GM12878 (cell line): ENCODE measurements at regions not wholly inside any gene's neighbourhood (a gene's known extent, or its start where the extent isn't known, plus 50 kb on each side); places are given as distances from the start of the nearest gene placed in this dataset.

Experiments used
- ATAC-seq: fragments of 200-7000 bp; cut with Tn5 transposase; 3 replicates; pipeline ENCODE4 v1.9.1; 2020; ENCODE audit warnings: mild to moderate bottlenecking, moderate library complexity
- BruUV-seq: library from RNA; stranded (reverse); fragments of 400-500 nt; replicated peaks from 2 replicates; lab custom pipeline; 2021; lab: Mats Ljungman, UMichigan
- CTCF ChIA-PET: fragments of 300-600 bp; sonication (Branson Sonifier 250); formaldehyde crosslinking; extraction: SDS; loops from one replicate; lab custom pipeline; 2021; ENCODE audit warnings: inconsistent platforms; lab: Yijun Ruan, JAX
- POLR2A ChIA-PET: fragments of 350-600 bp; formaldehyde crosslinking; extraction: SDS; loops from one replicate; lab custom pipeline; 2021; ENCODE audit warnings: inconsistent platforms; lab: Charles Lee
- RAD21 ChIA-PET: fragments of 300-600 bp; sonication (Branson Sonifier 250); formaldehyde crosslinking; loops from one replicate; lab custom pipeline; 2023; ENCODE audit warnings: antibody characterized with exemption; ENCODE audit not compliant: unreplicated experiment; lab: Charles Lee
- SMC1A ChIA-PET: fragments of 300-600 bp; sonication (Branson Sonifier 250); formaldehyde crosslinking; loops from one replicate; lab custom pipeline; 2023; ENCODE audit not compliant: unreplicated experiment, uncharacterized antibody; lab: Charles Lee
- DNase-seq: peaks from one replicate; pipeline ENCODE4 v3.0.0-alpha.2; 2011; ENCODE audit warnings: low read depth, low spot score
- FAIRE-seq: peaks from 3 replicates; lab custom pipeline; 2011; peaks lifted over from hg19 to GRCh38; lab: Jason Lieb, UNC
- H2AFZ ChIP-seq: 2 replicates; pipeline ENCODE4 v1.6.0; 2011; ENCODE audit warnings: low read depth, low read length, control low read depth; ENCODE audit not compliant: control insufficient read depth
- H3K27ac ChIP-seq: 2 replicates; pipeline ENCODE4 v1.5.1; 2011; ENCODE audit warnings: control low read depth; ENCODE audit not compliant: control insufficient read depth, insufficient read depth
- H3K27me3 ChIP-seq, 2 experiments: replicated peaks in 1 of 2; 2 replicates each; pipeline versions ENCODE4 v1.6.0 to v1.6.1; 2011; ENCODE audit warnings: low read length in 1 of 2; ENCODE audit not compliant: control insufficient read depth in 2 of 2, insufficient read depth in 2 of 2
- H3K36me3 ChIP-seq, 2 experiments: 2 replicates each; pipeline ENCODE4 v1.5.1; 2011; ENCODE audit warnings: low read length in 1 of 2; ENCODE audit not compliant: control insufficient read depth in 2 of 2, insufficient read depth in 2 of 2
- H3K4me1 ChIP-seq: 2 replicates; pipeline ENCODE4 v1.6.1; 2011; ENCODE audit warnings: mild to moderate bottlenecking, low read length, moderate library complexity, mixed read lengths; ENCODE audit not compliant: control insufficient read depth, insufficient read depth
- H3K4me2 ChIP-seq: 2 replicates; pipeline ENCODE4 v1.6.0; 2011; ENCODE audit warnings: control low read depth; ENCODE audit not compliant: control insufficient read depth, insufficient read depth
- H3K4me3 ChIP-seq: fragments of 200-600 bp; sonication (generic); 2 replicates; pipeline ENCODE4 v1.5.1; 2016
- H3K79me2 ChIP-seq: 2 replicates; pipeline ENCODE4 v1.6.0; 2011; ENCODE audit warnings: low read length; ENCODE audit not compliant: control insufficient read depth, insufficient read depth
- H3K9ac ChIP-seq: 2 replicates; pipeline ENCODE4 v1.8.0; 2011; ENCODE audit warnings: low read length, control low read depth, mixed read lengths; ENCODE audit not compliant: control insufficient read depth, insufficient read depth
- H3K9me3 ChIP-seq: replicated peaks from 3 replicates; pipeline ENCODE4 v1.5.1; 2011; ENCODE audit warnings: mild to moderate bottlenecking, low read length; ENCODE audit not compliant: control insufficient read depth, insufficient read depth
- H4K20me1 ChIP-seq: 2 replicates; pipeline ENCODE4 v1.6.0; 2011; ENCODE audit not compliant: control insufficient read depth, insufficient read depth
- ASH2L ChIP-seq: fragments of 300-600, 200-600 bp; sonication (generic); IDR thresholded peaks from 2 replicates; pipeline ENCODE4 v1.6.1; 2017; ENCODE audit warnings: low read depth, mild to moderate bottlenecking, borderline replicate concordance
- CEBPZ ChIP-seq: fragments of 150-350 bp; IDR thresholded peaks from 2 replicates; pipeline ENCODE4 v1.6.1; 2016; ENCODE audit warnings: low read depth, low read length
- CREB1 ChIP-seq: IDR thresholded peaks from 2 replicates; pipeline ENCODE4 v1.6.1; 2012; ENCODE audit warnings: low read depth, mild to moderate bottlenecking, inconsistent platforms
- FOXK2 ChIP-seq: fragments of 450-650 bp; IDR thresholded peaks from 2 replicates; pipeline ENCODE4 v1.6.1; 2017; ENCODE audit warnings: mild to moderate bottlenecking, moderate library complexity
- FOXM1 ChIP-seq: IDR thresholded peaks from 2 replicates; pipeline ENCODE4 v1.6.1; 2012; ENCODE audit warnings: low read depth, mild to moderate bottlenecking, inconsistent platforms, low read length, moderate library complexity
- GATAD2B ChIP-seq: fragments of 450-650 bp; conservative IDR thresholded peaks from 2 replicates; pipeline ENCODE4 v1.6.1; 2017; ENCODE audit warnings: low read depth, mild to moderate bottlenecking, moderate library complexity
- NR2F1 ChIP-seq: fragments of 450-650 bp; conservative IDR thresholded peaks from 2 replicates; pipeline ENCODE4 v1.6.1; 2017; ENCODE audit warnings: mild to moderate bottlenecking
- PBX3 ChIP-seq: IDR thresholded peaks from 2 replicates; pipeline ENCODE4 v1.6.1; 2011; ENCODE audit warnings: mild to moderate bottlenecking, low read depth, low read length, moderate library complexity; ENCODE audit not compliant: insufficient replicate concordance
- RFX5 ChIP-seq: IDR thresholded peaks from 2 replicates; pipeline ENCODE4 v1.6.1; 2011; ENCODE audit warnings: low read depth, low read length, improper control_type of control experiment
- SREBF1 ChIP-seq: IDR thresholded peaks from 2 replicates; pipeline ENCODE4 v1.6.1; 2012; ENCODE audit warnings: mild to moderate bottlenecking, low read length
- TCF3 ChIP-seq: IDR thresholded peaks from 2 replicates; pipeline ENCODE4 v1.6.1; 2012; ENCODE audit warnings: low read depth, mild to moderate bottlenecking, low read length, borderline replicate concordance; ENCODE audit not compliant: insufficient read depth
- YY1 ChIP-seq: IDR thresholded peaks from 2 replicates; pipeline ENCODE4 v1.6.1; 2011; ENCODE audit warnings: low read depth, mild to moderate bottlenecking, low read length
- ZBTB11 ChIP-seq: fragments of 450-650 bp; formaldehyde crosslinking; IDR thresholded peaks from 2 replicates; pipeline ENCODE4 v1.5.0; 2022; ENCODE audit warnings: mild to moderate bottlenecking, missing genetic modification characterization
- ZNF217 ChIP-seq: fragments of 450-650 bp; IDR thresholded peaks from 2 replicates; pipeline ENCODE4 v1.6.1; 2017; ENCODE audit warnings: antibody characterized with exemption, mild to moderate bottlenecking
- WGBS: methylation state at CpG from one replicate; pipeline ENCODE4 v1.1.6; 2016; ENCODE audit warnings: low lambda C conversion rate; ENCODE audit not compliant: insufficient replicate concordance, insufficient coverage; ENCODE audit errors: missing lambda C conversion rate; 5-methylcytosine and 5-hydroxymethylcytosine counted together
- in situ Hi-C: fragments of 300-500 bp; cut with MboI; formaldehyde crosslinking; loops from 9 replicates; pipeline ENCODE4 v1.14.3; 2018; ENCODE audit warnings: mixed read lengths
- intact Hi-C: fragments of 100-400 bp; cut with micrococcal nuclease; formaldehyde crosslinking; loops from one replicate; pipeline ENCODE4 v1.14.2; 2022; ENCODE audit not compliant: unreplicated experiment
- TF ChIP-seq, protein P1 (sequence below): fragments of 450-650 bp; IDR thresholded peaks from 2 replicates; pipeline ENCODE4 v1.6.1; 2016; ENCODE audit warnings: mild to moderate bottlenecking

GRCh38 chr11:92702037-92702804, 267.2 kb upstream of the MTNR1B start:
- 10% methylated on average over 8 of the region's 8 CpGs for WGBS
- ChIA-PET SMC1A (no interaction called here), RAD21 (no interaction called here), POLR2A (no interaction called here), CTCF (no interaction called here)
- TF ChIP-seq SREBF1 (no peak), FOXM1 (no peak), CEBPZ (no peak), PBX3 (no peak), TCF3 (no peak), ZNF217 (no peak), CREB1 (no peak), NR2F1 (no peak), GATAD2B (no peak), YY1 (no peak), FOXK2 (no peak), ASH2L (no peak), ZBTB11 (CRISPR knock-in tag) (no peak), RFX5 (no peak)
- TF ChIP-seq, protein P1, sequence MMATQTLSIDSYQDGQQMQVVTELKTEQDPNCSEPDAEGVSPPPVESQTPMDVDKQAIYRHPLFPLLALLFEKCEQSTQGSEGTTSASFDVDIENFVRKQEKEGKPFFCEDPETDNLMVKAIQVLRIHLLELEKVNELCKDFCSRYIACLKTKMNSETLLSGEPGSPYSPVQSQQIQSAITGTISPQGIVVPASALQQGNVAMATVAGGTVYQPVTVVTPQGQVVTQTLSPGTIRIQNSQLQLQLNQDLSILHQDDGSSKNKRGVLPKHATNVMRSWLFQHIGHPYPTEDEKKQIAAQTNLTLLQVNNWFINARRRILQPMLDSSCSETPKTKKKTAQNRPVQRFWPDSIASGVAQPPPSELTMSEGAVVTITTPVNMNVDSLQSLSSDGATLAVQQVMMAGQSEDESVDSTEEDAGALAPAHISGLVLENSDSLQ, result no peak
- Histone ChIP-seq H3K36me3 (no peaks in the 10 kb centered on the region), H3K4me3 (no peak overlapping the region), H3K9me3 (no peaks in the 10 kb centered on the region; the same call in 2 of the 3 replicates), H3K4me2 (no peak overlapping the region), H3K27ac (no peak overlapping the region), H3K9ac (no peak overlapping the region), H3K27me3 (no peaks in the 10 kb centered on the region), H3K79me2 (no peaks in the 10 kb centered on the region), H2AFZ (no peak overlapping the region), H3K4me1 (no peaks in the 10 kb centered on the region), H4K20me1 (no peaks in the 10 kb centered on the region)
- in situ Hi-C loops, result no loop called here
- FAIRE-seq (no peak), DNase-seq (no peak), ATAC-seq (no peak)
- no TSS peak for BruUV-seq
- intact Hi-C loops, result no loop called here
